Activated CD8-positive, alpha-beta memory T cell treated with anti-CD3 and anti-CD28 coated beads for 36 hours (primary cell): ENCODE measurements at regions not wholly inside any gene's neighbourhood (a gene's known extent, or its start where the extent isn't known, plus 50 kb on each side); places are given as distances from the start of the nearest gene placed in this dataset.

Experiments
- CTCF ChIA-PET: fragments of 350-600 bp; sonication (Branson Sonifier 250); formaldehyde crosslinking; loops from one replicate; lab custom pipeline; 2021; ENCODE audit warnings: antibody characterized with exemption; lab: Charles Lee
- POLR2A ChIA-PET: fragments of 350-600 bp; sonication (Branson Sonifier 250); formaldehyde crosslinking; loops from one replicate; lab custom pipeline; 2021; ENCODE audit warnings: antibody characterized with exemption; lab: Charles Lee

DNA sequence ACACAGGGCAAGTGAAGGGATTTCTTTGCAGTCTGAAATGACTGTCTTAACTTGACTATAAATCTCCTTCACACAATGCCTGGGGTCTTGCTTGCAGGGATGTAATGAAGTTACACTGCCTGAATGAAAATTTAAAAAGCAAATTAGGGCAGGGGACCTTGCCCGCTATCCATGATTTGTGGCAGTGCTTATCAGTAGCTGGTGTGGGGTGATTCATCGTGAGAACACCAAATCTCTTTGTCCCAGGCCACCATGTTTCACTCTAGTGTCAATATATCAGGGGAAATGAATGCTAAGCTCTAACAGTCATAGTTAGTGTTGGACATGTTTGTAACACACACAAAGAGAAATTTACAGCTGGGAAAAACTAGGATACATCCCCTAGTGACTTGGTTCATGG is 713.7 kb upstream of the EPHA7 start:
- POLR2A ChIA-PET, result no interaction called here
- CTCF ChIA-PET, result no interaction called here

DNA sequence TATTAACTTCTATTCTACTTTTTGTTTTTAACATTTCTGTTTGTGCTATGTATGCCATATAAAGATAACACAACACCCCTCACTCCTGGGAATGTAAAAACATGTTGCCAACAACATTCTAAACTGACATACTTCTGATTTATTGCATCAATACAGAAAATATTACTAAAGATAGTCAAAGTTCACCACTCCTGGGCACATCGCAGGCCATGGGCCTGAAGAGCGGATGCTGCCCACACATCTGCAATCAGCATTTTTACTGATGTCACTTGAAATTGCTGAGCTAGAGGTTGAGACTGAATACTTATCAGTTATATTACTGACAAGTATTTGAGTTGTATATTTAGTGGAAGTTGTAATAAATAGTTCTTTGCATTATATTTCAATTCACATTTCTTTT is 711.9 kb upstream of the EPHA7 start:
- ChIA-PET CTCF (no interaction called here), POLR2A (no interaction called here)

DNA sequence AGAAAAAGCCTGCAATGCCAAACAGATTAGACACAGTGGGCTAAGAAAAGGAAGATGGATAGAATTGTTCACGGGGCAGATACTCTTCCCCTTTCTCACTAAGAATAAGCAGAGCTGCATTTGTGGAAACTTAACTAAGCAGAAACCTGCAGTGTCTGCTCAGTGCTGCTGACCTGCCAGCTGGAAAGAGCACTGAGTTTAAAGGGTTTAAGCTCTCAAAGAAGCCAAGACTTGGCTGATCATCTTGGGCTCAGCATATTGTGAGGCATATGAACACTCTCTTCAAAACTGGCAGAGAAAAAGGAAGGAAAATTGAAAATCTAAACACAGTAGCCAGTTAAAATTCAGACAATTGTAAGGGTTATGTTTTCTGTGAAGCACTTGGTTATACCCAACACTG is 711.1 kb upstream of the EPHA7 start:
- ChIA-PET CTCF (no interaction called here), POLR2A (no interaction called here)

DNA sequence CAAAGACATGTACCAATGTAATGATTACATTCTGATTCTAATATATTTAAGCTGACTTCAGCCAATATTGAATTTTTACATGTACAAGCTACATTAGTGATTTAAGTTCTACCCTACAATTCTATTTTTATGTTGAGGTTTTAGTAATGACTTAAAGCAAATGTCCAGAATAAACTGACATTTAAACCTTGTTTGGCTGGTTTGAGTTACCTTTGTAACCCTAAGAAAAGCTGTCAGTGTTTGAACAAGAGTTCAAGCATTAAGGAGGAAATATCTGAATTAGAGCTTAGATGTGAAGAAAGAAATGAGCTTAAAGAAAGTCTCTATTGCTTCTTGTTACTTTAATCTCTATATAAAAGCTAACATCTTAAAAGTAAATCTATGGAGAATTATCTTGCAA is 710.6 kb upstream of the EPHA7 start:
- POLR2A ChIA-PET, result no interaction called here
- CTCF ChIA-PET, result no interaction called here

DNA sequence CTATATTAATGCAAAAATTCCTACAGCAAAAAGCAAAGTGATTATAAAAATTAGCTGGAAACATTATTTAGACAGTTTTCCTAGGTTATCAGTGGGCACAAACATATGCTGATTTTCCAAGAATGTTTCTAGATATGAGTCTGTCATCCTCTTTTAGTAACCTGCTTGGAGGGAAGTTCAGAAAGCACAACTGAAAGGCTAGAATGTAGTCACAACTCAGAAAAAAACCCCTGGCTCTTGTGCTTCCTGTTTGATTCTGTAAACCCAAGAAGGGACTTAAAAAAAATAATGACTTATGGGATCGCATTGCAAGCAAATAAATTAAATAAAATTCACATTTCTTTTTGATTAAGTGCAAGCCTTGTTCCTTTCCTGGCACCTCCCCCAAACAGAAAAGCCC is 708.4 kb upstream of the EPHA7 start:
- CTCF ChIA-PET, result no interaction called here
- POLR2A ChIA-PET, result no interaction called here

DNA sequence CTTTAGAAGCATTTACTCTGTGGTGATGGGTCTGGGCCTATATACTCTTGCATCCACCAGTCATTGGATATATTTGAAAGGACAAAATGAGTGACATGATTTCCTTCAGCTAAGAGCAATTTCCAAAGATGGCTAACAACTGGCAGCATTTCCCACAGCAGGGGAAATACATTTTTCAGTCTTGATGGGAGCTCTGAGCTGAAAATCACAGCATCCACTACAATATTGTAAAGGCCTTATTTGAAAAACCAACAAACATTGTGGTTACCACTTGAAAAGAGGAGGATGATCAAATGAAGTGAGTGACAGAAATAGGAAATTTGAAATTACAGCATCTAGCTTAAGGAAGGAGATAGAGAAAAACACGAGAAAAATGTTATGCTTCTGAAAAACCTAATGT is 705.0 kb upstream of the EPHA7 start:
- ChIA-PET POLR2A (no interaction called here), CTCF (no interaction called here)

DNA sequence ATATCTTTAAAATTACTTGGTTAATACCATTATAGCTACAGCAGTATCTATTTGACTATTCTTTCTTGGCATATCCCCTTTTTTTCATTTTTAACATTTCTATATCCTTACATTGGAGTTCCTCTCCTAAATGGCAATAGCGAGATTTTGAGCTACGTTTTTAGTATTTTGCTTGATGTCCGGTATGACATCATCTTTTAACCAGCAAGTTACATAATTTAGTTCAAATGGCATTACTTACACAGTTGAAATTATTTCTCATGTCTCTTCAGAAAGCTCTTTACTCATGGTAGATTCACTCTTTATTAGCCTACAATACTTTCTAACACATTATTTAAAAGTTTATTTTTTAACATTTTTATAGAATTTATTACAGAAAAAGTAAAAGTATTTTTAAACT is 701.7 kb upstream of the EPHA7 start:
- CTCF ChIA-PET, result no interaction called here
- POLR2A ChIA-PET, result no interaction called here

DNA sequence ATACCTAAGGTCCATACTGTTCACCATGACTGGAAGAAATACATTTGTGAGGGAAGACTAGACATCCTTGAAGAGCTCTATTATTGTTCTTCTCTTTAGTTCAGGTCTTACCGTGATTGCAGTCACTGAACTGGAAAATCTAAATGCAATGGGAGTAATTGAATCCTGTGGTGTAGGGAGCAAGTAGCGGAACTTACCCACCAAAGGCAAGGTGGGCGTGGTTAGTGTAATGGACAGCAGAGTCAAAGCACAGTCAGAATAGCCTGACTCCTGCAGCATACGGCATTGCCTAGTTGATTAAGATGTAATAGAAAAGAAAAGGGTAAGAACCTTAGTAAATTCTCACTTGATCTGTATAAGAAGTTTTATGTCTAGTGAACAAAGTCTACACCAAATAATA is 679.7 kb upstream of the EPHA7 start:
- ChIA-PET CTCF (interaction anchor here (1.0 kb wide), 1 partner anchor 9 kb away, joined by 4 read pairs; no protein-coding TSS in a partner anchor), POLR2A (no interaction called here)

DNA sequence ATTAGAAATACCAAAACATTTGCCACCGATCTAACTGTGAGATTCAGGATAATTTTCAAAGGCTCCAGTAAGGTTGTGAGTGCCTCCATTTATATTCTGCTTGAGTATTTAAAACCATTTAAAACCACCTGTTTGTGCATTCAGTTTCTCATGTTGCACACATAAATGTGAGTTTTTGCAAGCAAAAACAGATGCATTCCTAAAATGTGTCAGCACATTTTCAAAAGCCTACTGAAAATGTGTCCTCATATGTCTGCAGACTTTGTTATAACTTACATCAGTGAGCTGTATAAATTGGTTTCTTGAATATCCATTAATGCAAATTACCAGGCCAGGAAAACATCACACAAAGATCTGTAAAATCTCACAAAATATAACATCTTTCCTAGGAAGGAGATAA is 676.6 kb upstream of the EPHA7 start:
- CTCF ChIA-PET, result no interaction called here
- POLR2A ChIA-PET, result no interaction called here

DNA sequence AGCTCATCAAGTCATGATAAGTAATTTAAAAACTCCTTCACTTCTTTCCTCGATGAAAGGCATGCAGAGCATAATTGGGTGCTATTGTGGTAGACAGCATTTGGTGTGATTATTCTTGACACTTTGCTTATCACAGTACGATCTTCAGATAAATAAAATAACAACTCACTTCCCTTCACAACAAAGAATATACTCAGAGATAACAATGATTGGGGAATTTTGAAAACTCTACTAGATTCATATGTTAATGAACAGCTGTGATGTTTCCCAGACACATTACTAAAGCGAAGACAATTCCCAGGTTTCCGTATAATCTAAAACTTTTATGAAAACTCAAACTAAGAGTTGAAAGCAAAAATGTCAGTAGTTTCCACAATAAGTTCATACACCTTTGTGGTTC is 670.6 kb upstream of the EPHA7 start:
- ChIA-PET POLR2A (no interaction called here), CTCF (no interaction called here)

DNA sequence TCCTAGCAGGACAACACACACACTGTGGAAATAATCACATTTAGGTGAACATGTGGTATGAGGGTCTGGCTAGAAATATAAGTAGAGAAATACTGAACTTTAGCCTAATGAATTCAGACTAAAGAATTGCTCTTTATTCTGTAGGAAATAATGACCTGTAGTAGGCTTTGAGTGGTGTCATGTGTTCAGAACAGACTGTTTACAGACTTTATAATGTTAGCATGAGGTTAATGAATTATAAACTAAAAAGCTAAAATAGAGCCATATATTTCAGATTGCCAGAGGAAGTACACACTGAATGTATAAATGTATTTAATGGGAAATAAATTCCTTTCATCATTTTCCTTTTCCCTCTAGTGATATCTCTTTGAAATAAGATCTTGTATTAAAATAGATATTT is 669.5 kb upstream of the EPHA7 start:
- POLR2A ChIA-PET, result no interaction called here
- CTCF ChIA-PET, result no interaction called here

DNA sequence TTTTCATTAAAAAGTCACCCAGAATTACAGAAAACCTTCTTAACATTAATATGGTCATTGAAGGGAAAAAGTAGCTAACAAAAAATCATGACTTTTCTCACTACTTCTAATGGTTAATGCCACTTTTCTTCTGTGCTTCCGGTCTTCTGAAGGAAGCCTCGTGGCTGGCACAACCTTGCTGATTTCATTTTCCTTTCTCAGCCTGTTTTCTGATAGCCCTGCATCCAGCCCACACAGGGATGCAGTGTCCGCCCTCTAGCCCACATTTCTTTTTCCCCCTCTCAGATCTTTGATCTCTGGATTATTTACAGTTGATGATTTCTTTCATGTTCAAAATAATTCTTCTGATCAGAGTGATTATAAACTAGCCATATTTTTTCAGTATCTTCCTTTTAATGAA is 655.4 kb upstream of the EPHA7 start:
- POLR2A ChIA-PET, result no interaction called here
- CTCF ChIA-PET, result no interaction called here

DNA sequence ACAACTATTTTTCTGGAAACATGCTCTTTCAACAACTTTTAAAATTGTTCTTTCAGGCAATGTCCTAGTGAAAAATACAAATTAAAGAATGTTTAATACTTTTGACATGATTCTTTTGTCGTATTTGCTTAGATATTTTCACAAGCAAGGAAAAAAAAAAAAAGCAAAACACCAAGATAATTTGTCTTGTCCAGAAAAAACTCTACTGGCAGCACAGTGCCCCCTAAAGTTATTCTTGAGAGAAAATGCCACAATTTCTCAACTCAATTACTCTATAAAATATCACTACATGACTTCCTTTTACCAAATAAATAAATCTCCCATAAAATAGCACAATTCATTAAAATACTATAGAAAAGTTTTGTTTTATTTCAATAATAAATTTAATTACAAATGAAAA is 652.5 kb upstream of the EPHA7 start:
- POLR2A ChIA-PET, result no interaction called here
- CTCF ChIA-PET, result no interaction called here

DNA sequence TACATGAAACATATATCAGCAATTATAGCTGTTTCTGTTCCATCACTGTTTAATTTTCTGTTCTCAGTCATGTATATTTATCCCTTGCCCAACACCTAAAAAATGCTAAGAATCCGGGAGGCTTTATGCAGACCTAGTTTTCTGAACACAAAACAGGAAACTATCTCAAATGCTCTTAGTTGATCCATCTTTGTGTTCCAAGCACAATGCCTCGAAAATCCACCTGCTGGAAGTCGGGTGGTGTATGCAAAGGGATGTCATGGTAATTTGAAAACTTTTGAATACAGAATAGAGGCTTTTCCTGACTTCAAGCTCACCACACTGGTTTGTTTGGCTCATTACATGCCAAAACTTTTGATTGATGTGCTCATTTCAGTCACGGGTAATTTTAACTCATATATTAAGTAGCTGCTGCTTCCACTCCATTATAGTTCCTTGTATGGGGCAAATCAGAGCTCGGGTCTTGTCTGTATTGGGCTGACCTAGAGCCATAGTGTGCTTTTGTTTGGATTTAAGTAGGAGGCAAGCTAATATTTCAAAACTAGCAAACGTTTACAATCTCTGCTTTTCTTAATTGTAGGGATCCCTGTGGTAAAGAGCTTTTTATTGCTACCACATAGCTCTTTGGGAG is 646.5 kb upstream of the EPHA7 start:
- POLR2A ChIA-PET, result no interaction called here

DNA sequence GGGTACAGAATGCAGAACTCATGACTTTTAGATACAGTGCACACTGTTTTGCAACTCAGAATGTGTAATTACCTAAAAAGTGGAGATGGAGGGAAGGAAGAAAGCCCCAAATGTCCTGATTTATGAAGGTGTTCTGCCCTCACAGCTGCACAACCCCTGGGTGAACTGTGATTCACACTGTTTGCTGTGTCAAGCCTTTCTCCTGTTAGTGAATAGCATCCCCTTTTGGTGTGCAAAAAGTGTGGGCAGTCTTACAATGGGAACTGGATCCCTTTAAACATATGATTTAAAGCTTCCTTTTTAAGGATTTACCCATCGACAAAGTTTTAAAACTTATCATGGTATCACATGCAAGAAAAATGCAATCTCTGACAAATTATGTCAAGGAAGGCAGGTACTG is 633.4 kb upstream of the EPHA7 start:
- POLR2A ChIA-PET, result no interaction called here
- CTCF ChIA-PET, result no interaction called here

More for the DNA sequence above, 646.5 kb upstream of the EPHA7 start:
- CTCF ChIA-PET, result no interaction called here

DNA sequence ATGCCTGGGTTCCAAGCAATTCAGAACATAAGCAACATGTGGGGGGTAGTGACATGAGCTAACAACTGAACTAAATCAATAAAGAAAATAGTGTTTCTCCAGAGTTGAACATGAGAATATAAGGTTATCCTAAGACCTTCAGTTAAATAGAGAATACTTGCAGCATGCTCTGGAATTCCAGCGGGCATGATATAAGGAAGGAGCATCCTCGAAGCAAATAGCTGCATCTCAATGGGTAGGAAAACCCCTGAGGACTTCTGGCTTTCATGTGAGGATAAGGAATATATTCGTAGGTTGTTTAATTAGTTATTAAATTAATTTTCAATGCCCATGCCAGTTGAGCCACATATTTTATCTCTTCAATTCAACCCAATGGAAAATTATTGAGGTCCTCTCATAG is 631.2 kb upstream of the EPHA7 start:
- ChIA-PET POLR2A (no interaction called here), CTCF (no interaction called here)

DNA sequence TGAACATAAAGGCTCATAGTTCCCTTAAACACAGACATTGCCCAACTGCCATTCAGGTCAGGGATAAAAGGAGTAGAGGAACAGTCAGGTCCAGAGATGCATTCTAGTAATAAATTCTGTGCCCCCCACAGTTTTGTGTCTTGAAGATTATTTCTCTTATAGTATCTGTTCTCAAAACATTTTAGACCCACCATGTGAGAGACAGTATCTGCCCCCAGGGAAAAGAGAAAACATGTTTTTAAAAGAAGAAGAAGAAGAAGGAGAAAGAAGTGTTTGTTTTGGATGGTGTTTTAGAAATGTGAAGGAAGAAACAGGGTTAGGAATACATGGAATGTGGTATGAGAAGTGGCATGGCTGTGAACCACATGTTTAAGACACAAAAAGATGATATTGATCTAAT is 629.6 kb upstream of the EPHA7 start:
- CTCF ChIA-PET, result no interaction called here
- POLR2A ChIA-PET, result no interaction called here

DNA sequence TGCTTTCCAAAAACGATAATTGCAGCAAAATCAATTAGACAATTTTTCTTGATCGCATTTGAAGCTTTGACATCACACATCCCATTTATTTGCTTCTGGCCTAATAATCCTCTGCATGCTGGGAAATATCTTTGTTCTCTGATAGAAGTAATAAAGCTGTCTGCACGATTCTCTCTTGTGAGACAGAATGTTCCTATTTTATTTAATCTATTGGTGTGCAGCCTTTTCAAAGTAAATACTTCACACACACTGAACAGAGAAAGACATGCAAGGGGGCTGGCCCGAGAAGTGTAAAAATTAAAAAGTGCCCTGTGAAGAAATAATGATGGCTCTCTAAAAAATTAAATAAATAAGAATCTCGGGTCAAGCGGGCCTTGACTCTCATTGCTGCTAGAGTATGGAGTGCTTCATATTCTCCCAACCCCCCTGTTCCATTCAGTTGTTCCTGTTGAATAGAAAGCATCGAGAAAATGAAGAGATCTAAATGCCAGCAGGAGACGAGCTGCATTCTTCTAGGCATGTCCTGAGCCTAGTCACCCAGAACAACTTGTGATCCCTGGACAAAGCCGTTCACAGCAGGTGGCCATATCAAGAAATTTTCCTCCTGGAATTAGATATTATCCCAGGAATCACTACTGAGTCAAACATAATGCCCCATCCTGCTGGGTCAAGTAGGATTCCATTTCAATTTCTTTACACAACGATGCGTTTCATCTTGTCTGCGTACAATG is 625.9 kb upstream of the EPHA7 start:
- CTCF ChIA-PET, result no interaction called here
- POLR2A ChIA-PET, result no interaction called here

DNA sequence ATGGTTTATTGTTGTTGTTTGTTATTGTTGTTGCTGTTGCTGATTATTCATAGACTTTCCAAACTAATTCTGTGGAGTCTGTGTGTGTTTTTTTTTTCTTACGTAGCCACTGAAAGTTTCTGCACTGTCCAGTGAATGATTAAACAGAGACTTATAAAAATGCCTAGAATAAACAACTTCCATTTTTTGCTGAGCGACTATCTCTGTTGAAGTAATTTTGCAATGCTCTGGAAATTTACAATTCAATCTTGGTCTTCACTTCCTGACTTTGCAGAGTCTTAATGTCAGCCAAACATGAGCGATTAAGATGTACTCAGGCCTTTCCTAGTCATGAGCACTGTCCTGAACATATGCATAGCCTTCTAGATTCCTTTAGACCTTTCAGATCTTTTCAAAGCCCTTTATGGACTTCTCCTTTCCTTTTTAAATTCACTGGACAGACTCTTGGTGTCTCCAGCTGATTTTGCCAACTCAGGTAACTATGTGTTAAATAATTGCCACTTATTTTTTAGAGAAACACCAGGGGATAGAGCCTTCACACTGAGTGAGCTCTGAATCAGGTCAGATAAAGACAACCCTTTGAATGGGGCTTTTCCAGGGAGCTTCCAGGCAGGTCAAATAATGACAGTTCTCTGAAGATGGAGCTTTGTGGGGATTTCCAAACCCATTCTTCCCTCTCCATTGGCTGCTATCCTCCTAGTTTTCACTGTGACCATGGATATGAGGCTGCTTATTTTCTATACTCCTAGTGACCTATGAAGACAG is 622.8 kb upstream of the EPHA7 start:
- ChIA-PET POLR2A (no interaction called here), CTCF (no interaction called here)

DNA sequence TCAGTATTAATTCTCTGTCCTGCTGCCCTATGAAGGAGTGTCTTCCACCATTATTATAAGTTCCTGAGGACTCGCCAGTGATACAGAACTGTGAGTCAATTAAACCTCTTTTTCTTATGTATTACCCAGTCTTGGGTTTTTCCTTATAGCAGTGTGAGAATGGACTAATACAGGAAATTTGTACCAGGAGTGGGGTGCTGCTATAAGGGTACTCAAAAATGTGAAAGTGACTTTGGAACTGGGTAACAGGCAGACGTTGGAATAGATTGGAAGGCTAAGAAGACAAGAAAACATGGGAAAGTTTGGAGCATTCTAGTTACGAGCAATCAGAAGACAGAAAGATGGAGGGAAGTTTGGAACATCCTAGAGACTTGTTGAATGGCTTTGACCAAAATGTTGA is 616.7 kb upstream of the EPHA7 start:
- ChIA-PET CTCF (no interaction called here), POLR2A (no interaction called here)

DNA sequence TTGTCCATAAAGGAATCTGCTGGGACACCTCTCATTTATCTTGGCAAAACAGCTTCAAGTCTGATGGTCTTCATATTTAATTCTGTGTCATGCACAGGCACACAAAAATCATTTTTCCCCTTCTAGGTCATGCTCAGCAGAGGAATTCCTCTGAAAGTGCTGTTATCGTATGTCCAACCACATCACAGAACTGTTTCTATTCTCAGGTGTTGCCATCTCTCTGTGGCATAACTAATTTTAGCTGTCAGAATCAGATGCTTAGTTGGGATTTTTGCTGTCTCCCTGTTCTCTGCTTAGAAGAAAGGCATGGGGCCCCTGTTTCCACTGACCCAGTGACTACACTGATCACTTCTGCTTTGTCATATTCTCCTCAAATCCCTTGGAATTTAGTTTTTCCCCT is 608.0 kb upstream of the EPHA7 start:
- ChIA-PET POLR2A (no interaction called here), CTCF (no interaction called here)
